ENCODE measurements at regions not wholly inside any gene's neighbourhood (a gene's known extent, or its start where the extent isn't known, plus 50 kb on each side); places are given as distances from the start of the nearest gene placed in this dataset.

- TF ChIP-seq JAZF1 (CRISPR knock-in tag; IDR thresholded peaks at IDR 0.05) (no peak), ERG (CRISPR knock-in tag; IDR thresholded peaks at IDR 0.05) (no peak), E2F5 (CRISPR knock-in tag; IDR thresholded peaks at IDR 0.05) (no peak), ELF4 (CRISPR knock-in tag; IDR thresholded peaks at IDR 0.05; ENCODE audit: low read depth) (no peak), ZNF219 (CRISPR knock-in tag; IDR thresholded peaks at IDR 0.05; ENCODE audit: borderline replicate concordance) (no peak), E2F4 (CRISPR knock-in tag; IDR thresholded peaks at IDR 0.05; ENCODE audit: borderline replicate concordance, low read depth) (no peak), ATF2 (CRISPR knock-in tag; IDR thresholded peaks at IDR 0.05; ENCODE audit: borderline replicate concordance, low read depth) (no peak), ZNF281 (CRISPR knock-in tag; IDR thresholded peaks at IDR 0.05) (no peak), MLX (CRISPR knock-in tag; IDR thresholded peaks at IDR 0.05) (no peak), FOXK1 (CRISPR knock-in tag; IDR thresholded peaks at IDR 0.05) (no peak), ATF3 (CRISPR knock-in tag; conservative IDR thresholded peaks at IDR 0.05) (no peak)
Measured at GRCh38 chr12:85669911-85670310, 166.3 kb downstream of the RASSF9 start (continued).

- H3K36me3 Mint-ChIP-seq: peaks cover 14% of the 10 kb centered on the region
- no peaks in the 10 kb centered on the region for H3K4me1 Mint-ChIP-seq
- H3K27me3 Mint-ChIP-seq (ENCODE audit: low read depth): no peaks in the 10 kb centered on the region
- POLR2A ChIA-PET: no interaction called here
- H3K4me3 Mint-ChIP-seq: no peak overlapping the region
- ATAC-seq (no peak), DNase-seq (ENCODE audit: low spot score) (no peak)
- H3K9me3 Mint-ChIP-seq: peaks cover 22% of the 10 kb centered on the region
- no peak overlapping the region for H3K27ac Mint-ChIP-seq
- CTCF ChIA-PET: no interaction called here
- no peak for TF ChIP-seq SP1 (CRISPR knock-in tag; conservative IDR thresholded peaks at IDR 0.05)
- TF ChIP-seq ZNF121 (CRISPR knock-in tag; IDR thresholded peaks at IDR 0.05): no peak
- TF ChIP-seq CREM (CRISPR knock-in tag; IDR thresholded peaks at IDR 0.05): no peak
- no peak for TF ChIP-seq TEAD4 (CRISPR knock-in tag; IDR thresholded peaks at IDR 0.05)
- no peak for TF ChIP-seq GABPB1 (CRISPR knock-in tag; IDR thresholded peaks at IDR 0.05)
- TF ChIP-seq ZNF512 (CRISPR knock-in tag; IDR thresholded peaks at IDR 0.05; ENCODE audit: borderline replicate concordance): no peak
- TF ChIP-seq NFYB (CRISPR knock-in tag; conservative IDR thresholded peaks at IDR 0.05; ENCODE audit: low read depth): no peak
- TF ChIP-seq FOXP4 (CRISPR knock-in tag; IDR thresholded peaks at IDR 0.05): no peak
- TF ChIP-seq MXD4 (CRISPR knock-in tag; IDR thresholded peaks at IDR 0.05; ENCODE audit: borderline replicate concordance): no peak
- no peak for TF ChIP-seq ATF2 (CRISPR knock-in tag; IDR thresholded peaks at IDR 0.05; ENCODE audit: borderline replicate concordance, low read depth)
- no peak for TF ChIP-seq ZNF396 (CRISPR knock-in tag; IDR thresholded peaks at IDR 0.05; ENCODE audit: borderline replicate concordance)
- no peak for TF ChIP-seq IRF2 (CRISPR knock-in tag; IDR thresholded peaks at IDR 0.05; ENCODE audit: borderline replicate concordance, low read depth)
- TF ChIP-seq SMAD3 (CRISPR knock-in tag; IDR thresholded peaks at IDR 0.05; ENCODE audit: borderline replicate concordance): no peak
Measured at GRCh38 chr12:85672436-85672835, 163.8 kb downstream of the RASSF9 start.

All from WTC11 (cell line).